KMS-11 (cell line): ENCODE measurements at regions not wholly inside any gene's neighbourhood (a gene's known extent, or its start where the extent isn't known, plus 50 kb on each side); places are given as distances from the start of the nearest gene placed in this dataset.
"Not testable (repeated sequence)": the region's sequence is repeated elsewhere in the genome, so short reads cannot be mapped to it uniquely, and the experiment has no call there.

Source experiments
- H2AFZ ChIP-seq: fragments of 200-600 bp; sonication (generic); 2 replicates; pipeline ENCODE4 v1.6.1; 2016; ENCODE audit warnings: antibody characterized with exemption, mixed run types, low read depth
- H3K27ac ChIP-seq: fragments of 200-600 bp; sonication (generic); 2 replicates; pipeline ENCODE4 v1.6.1; 2016; ENCODE audit warnings: mild to moderate bottlenecking, mixed run types
- H3K27me3 ChIP-seq: fragments of 200-600 bp; sonication (generic); 2 replicates; pipeline ENCODE4 v1.6.1; 2017; ENCODE audit warnings: mild to moderate bottlenecking, low read depth, mixed run types, moderate library complexity; ENCODE audit not compliant: insufficient read depth
- H3K36me3 ChIP-seq: fragments of 200-600 bp; sonication (generic); 2 replicates; pipeline ENCODE4 v1.6.1; 2017; ENCODE audit warnings: mild to moderate bottlenecking, mixed run types; ENCODE audit not compliant: insufficient read depth
- H3K4me1 ChIP-seq: fragments of 200-600 bp; sonication (generic); 2 replicates; pipeline ENCODE4 v1.6.1; 2016; ENCODE audit warnings: mild to moderate bottlenecking, low read depth, mixed run types; ENCODE audit not compliant: poor library complexity, severe bottlenecking
- H3K4me2 ChIP-seq: fragments of 200-600 bp; sonication (generic); 2 replicates; pipeline ENCODE4 v1.7.0; 2016; ENCODE audit warnings: mild to moderate bottlenecking, mixed run types
- H3K4me3 ChIP-seq: fragments of 200-600 bp; sonication (generic); IDR thresholded peaks from 2 replicates; pipeline ENCODE4 v1.6.1; 2017; ENCODE audit warnings: low read depth, low read length, mixed read lengths; ENCODE audit not compliant: insufficient read depth
- H3K79me2 ChIP-seq: fragments of 200-600 bp; sonication (generic); 2 replicates; pipeline ENCODE4 v1.6.1; 2016; ENCODE audit warnings: low read depth, mixed run types; ENCODE audit not compliant: insufficient read depth
- H3K9ac ChIP-seq: fragments of 200-600 bp; sonication (generic); 2 replicates; pipeline ENCODE4 v1.6.1; 2016; ENCODE audit warnings: mild to moderate bottlenecking, mixed run types
- H4K20me1 ChIP-seq: fragments of 200-600 bp; sonication (generic); 2 replicates; pipeline ENCODE4 v1.6.1; 2016; ENCODE audit warnings: mild to moderate bottlenecking, mixed run types; ENCODE audit not compliant: insufficient read depth

- H3K9ac ChIP-seq, H3K27me3 ChIP-seq, H3K4me3 ChIP-seq, H3K4me2 ChIP-seq, H4K20me1 ChIP-seq, H3K36me3 ChIP-seq, H2AFZ ChIP-seq, H3K27ac ChIP-seq, H3K79me2 ChIP-seq: not testable (repeated sequence)
- H3K4me1 ChIP-seq = peaks cover 14% of the 10 kb centered on the region
These were observed 461.7 kb downstream of the RPIA start for GRCh38 chr2:89153210-89153609.

DNA sequence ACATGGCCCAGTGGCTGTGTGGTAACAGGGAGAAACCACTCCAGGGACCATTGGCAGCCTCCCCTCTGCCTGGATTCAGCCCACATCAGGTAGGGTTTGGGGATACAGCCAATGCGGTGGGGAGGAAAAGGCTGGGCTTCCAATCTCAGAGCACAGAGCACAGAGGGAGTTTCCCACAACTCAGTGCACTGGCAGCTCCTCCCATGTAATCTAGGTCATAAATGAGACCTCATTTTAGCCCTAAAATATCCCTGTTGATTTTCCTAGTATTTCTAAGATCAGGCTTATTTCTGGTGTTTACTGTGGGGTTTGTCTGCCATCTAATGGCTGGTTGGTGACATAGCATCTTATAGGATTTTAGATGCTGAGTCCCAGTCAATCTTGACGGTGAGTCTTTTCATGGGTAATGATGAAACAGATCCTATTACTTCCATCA lies 462.8 kb downstream of the RPIA start:
- H3K4me2 ChIP-seq = not testable (repeated sequence)

DNA sequence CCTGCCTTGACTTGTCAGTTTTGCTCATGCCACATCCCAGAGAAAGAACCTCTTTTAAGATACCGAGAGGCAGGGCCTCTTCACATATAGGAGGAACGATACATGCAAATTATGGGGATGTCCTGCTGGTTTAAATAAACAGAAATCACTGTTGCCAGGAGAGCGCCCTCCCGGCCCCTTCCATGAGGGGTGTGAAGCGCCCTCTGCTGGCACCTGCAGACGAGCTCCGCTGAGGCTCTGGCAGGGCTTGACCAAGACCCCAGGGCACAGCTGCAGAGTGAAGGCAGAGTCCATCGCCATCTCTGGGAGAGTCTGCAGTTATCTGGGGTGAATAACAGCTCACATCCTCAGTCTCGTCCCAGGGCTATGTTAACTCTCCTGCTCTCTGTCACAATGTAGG lies 468.8 kb downstream of the RPIA start:
- H4K20me1 ChIP-seq, H3K79me2 ChIP-seq, H3K27ac ChIP-seq, H3K4me3 ChIP-seq, H2AFZ ChIP-seq, H3K36me3 ChIP-seq, H3K27me3 ChIP-seq, H3K4me1 ChIP-seq, H3K9ac ChIP-seq, H3K4me2 ChIP-seq: not testable (repeated sequence)

More for the DNA sequence above, 462.8 kb downstream of the RPIA start:
- not testable (repeated sequence) for H3K36me3 ChIP-seq, H2AFZ ChIP-seq, H4K20me1 ChIP-seq, H3K27me3 ChIP-seq, H3K27ac ChIP-seq, H3K9ac ChIP-seq, H3K4me3 ChIP-seq, H3K4me1 ChIP-seq, H3K79me2 ChIP-seq

GRCh38 chr2:89161626-89162025 lies 470.2 kb downstream of the RPIA start:
- not testable (repeated sequence) for H3K27ac ChIP-seq, H3K9ac ChIP-seq, H3K36me3 ChIP-seq, H3K4me2 ChIP-seq, H3K79me2 ChIP-seq, H3K4me1 ChIP-seq, H4K20me1 ChIP-seq, H2AFZ ChIP-seq, H3K4me3 ChIP-seq, H3K27me3 ChIP-seq

DNA sequence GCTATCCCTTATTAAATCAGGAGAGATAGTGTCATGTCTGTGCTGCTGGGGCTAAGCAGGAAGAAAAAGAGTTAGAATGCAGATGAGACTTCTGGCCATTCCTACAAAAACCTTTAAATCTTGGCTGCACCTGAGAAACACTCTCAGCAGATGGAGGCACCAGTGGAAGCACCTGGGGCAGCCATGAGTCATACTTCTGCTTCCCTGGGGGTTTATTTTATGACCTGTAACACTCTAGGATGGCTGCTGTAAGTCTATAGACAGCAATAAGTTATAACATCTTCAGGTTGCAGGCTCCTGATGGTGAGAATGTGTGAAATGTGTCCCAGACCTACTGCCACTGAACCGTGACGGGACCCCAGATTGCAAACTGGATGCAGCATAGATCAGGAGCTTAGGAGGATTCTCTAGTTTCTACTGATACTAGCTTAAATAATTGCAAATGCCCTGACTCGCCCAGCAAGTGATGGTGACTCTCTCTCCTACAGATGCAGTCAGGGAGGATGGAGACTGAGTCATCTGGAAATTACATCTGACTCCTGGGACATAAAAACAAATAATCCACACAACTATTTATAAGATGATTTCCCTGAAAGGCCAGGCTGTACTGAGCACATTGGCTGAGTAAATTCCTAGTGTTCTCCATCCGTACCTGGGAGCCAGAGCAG lies 479.2 kb downstream of the RPIA start:
- not testable (repeated sequence) for H3K9ac ChIP-seq, H3K4me2 ChIP-seq, H3K27ac ChIP-seq, H3K79me2 ChIP-seq, H3K27me3 ChIP-seq, H3K4me1 ChIP-seq, H3K4me3 ChIP-seq, H2AFZ ChIP-seq, H3K36me3 ChIP-seq, H4K20me1 ChIP-seq

- not testable (repeated sequence) for H3K36me3 ChIP-seq, H2AFZ ChIP-seq, H3K9ac ChIP-seq, H4K20me1 ChIP-seq, H3K27ac ChIP-seq, H3K4me1 ChIP-seq, H3K4me3 ChIP-seq, H3K4me2 ChIP-seq, H3K79me2 ChIP-seq, H3K27me3 ChIP-seq
These were observed 479.7 kb downstream of the RPIA start for GRCh38 chr2:89171174-89171519.

DNA sequence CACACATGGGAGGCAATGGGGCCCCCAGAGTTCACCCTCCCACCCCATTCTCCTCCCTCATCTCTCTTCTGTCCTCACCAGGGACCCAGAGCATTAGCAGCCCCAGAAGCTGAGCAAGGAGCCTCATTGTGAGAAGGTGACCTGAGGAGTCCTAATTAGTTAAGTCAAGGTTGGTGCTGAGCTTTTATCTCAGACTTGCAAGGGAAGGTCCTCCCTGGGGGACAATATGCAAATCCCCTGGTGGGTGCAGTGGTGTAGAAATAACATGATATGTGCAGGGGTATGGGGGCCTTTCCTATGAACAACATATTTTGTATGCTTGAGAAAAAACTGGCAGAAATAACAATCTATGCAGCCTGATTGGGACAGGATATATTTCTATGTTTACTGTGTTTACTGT lies 485.5 kb downstream of the RPIA start:
- not testable (repeated sequence) for H3K9ac ChIP-seq, H3K79me2 ChIP-seq, H3K4me3 ChIP-seq, H3K27me3 ChIP-seq, H3K4me2 ChIP-seq, H3K4me1 ChIP-seq, H2AFZ ChIP-seq, H3K36me3 ChIP-seq, H4K20me1 ChIP-seq, H3K27ac ChIP-seq

DNA sequence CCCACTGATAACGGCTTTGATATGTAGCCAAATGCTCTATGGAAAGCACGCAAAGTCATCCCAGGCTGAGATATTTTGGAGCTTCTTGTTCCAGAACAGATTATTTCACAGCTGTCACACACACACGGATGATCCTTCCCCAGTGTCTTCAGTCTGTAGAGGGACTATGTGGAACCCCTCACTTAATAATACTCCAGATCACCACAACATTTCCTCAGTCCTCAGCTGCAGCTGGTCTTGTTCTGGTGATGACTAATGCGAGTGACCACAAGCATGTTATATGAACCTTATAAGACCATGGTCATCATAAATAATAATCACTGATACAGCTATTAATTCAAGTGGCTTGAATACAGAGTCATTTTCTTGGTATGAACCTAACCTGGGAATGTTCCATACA lies 490.7 kb downstream of the RPIA start:
- H3K4me2 ChIP-seq, H3K4me3 ChIP-seq, H3K4me1 ChIP-seq, H2AFZ ChIP-seq, H3K27ac ChIP-seq, H3K9ac ChIP-seq, H3K36me3 ChIP-seq, H3K27me3 ChIP-seq, H4K20me1 ChIP-seq, H3K79me2 ChIP-seq: not testable (repeated sequence)

GRCh38 chr2:89184746-89185145 lies 493.3 kb downstream of the RPIA start:
- not testable (repeated sequence) for H3K4me1 ChIP-seq, H3K27ac ChIP-seq, H3K4me2 ChIP-seq, H4K20me1 ChIP-seq, H2AFZ ChIP-seq, H3K4me3 ChIP-seq, H3K79me2 ChIP-seq, H3K9ac ChIP-seq, H3K36me3 ChIP-seq, H3K27me3 ChIP-seq

- H4K20me1 ChIP-seq, H3K9ac ChIP-seq, H3K4me3 ChIP-seq, H3K36me3 ChIP-seq, H3K27ac ChIP-seq, H3K79me2 ChIP-seq, H3K27me3 ChIP-seq, H3K4me1 ChIP-seq, H2AFZ ChIP-seq, H3K4me2 ChIP-seq: not testable (repeated sequence)
These were observed 504.3 kb downstream of the RPIA start for GRCh38 chr2:89195636-89196251.
